Stomach (tissue), 4 donors: ENCODE measurements at regions not wholly inside any gene's neighbourhood (a gene's known extent, or its start where the extent isn't known, plus 50 kb on each side); places are given as distances from the start of the nearest gene placed in this dataset.

Source experiments
- POLR2A ChIP-seq, 4 donors: fragments of 450-650 bp; IDR thresholded peaks; one replicate each; pipeline ENCODE4 v1.6.1; 2016; ENCODE audit warnings: antibody characterized with exemption in 4 of 4, control low read depth in 2 of 4, mild to moderate bottlenecking in 1 of 4, moderate library complexity in 1 of 4
- POLR2AphosphoS5 ChIP-seq, 3 donors: sonication (generic); formaldehyde crosslinking; IDR thresholded peaks; one replicate each; pipeline ENCODE4 v1.6.1; 2016; ENCODE audit warnings: antibody characterized with exemption in 3 of 3
- TF ChIP-seq, protein P1 (sequence below), 7 experiments: fragments of 450-650 bp in 4 of 7; fragments of 200-600 bp in 3 of 7; sonication (generic) in 3 of 7; IDR thresholded peaks; one replicate each; pipeline ENCODE4 v1.5.1; 2016 to 2019; ENCODE audit warnings: antibody characterized with exemption in 7 of 7, control low read depth in 2 of 7, mild to moderate bottlenecking in 1 of 7

DNA sequence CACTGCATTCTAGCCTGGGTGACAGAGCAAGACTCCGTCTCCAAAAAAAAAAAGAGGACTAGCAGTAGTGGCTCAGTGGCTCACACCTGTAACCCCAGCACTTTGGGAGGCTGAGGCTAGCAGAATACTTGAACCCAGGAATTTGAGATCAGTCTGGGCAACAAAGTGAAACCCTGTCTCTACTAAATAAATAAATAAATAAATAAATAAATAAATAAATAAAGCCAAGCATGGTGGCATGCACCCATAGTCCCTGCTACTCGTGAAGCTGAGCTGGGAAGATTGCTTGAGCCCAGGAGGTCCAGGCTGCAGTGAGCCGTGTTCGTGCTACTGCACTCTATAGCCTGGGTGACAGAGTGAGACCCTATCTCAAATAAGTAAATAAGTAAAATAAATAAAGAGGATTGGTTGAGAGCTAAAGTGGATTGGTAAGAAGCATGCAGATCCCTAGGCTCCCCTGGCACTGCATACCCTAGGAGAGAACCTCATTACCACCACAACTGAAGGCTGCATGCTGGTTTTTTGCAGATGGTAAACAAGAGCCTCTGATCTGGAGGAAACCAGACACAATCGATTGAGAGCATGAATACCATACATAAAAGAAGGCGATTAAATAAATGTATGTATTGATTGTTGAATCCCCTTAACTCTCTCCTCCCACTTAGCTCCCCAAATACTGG is 163.2 kb downstream of the REEP3 start:
- TF ChIP-seq, protein P1, sequence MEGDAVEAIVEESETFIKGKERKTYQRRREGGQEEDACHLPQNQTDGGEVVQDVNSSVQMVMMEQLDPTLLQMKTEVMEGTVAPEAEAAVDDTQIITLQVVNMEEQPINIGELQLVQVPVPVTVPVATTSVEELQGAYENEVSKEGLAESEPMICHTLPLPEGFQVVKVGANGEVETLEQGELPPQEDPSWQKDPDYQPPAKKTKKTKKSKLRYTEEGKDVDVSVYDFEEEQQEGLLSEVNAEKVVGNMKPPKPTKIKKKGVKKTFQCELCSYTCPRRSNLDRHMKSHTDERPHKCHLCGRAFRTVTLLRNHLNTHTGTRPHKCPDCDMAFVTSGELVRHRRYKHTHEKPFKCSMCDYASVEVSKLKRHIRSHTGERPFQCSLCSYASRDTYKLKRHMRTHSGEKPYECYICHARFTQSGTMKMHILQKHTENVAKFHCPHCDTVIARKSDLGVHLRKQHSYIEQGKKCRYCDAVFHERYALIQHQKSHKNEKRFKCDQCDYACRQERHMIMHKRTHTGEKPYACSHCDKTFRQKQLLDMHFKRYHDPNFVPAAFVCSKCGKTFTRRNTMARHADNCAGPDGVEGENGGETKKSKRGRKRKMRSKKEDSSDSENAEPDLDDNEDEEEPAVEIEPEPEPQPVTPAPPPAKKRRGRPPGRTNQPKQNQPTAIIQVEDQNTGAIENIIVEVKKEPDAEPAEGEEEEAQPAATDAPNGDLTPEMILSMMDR (IDR thresholded peaks at IDR 0.05) = no peak
- TF ChIP-seq POLR2A (IDR thresholded peaks at IDR 0.05) (no peak), POLR2AphosphoS5 (IDR thresholded peaks at IDR 0.05) (no peak)
